ENCODE measurements at regions not wholly inside any gene's neighbourhood (a gene's known extent, or its start where the extent isn't known, plus 50 kb on each side); places are given as distances from the start of the nearest gene placed in this dataset.

DNA sequence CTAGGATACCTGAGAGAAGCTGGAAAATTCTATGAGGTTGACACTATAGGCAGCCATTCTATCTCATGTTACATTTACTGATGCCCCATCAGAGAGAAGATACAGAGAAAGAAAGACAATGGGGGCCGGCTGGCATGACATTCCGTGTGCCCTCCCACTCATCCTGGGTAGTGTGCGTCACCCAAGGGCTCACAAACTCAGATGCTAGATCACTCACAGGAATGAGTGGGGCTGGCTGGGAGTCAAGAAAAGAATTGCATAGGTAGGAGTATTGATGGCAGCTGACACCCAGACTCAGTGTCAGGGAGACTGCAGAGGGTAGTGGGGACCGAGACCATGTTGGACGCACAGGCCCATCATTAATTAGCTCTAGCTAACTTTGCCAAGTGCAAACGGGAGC, 1113.5 kb upstream of the AUTS2 start:
- no peak overlapping the region for H3K27ac ChIP-seq (replicated peaks)
- TF ChIP-seq, protein P1, sequence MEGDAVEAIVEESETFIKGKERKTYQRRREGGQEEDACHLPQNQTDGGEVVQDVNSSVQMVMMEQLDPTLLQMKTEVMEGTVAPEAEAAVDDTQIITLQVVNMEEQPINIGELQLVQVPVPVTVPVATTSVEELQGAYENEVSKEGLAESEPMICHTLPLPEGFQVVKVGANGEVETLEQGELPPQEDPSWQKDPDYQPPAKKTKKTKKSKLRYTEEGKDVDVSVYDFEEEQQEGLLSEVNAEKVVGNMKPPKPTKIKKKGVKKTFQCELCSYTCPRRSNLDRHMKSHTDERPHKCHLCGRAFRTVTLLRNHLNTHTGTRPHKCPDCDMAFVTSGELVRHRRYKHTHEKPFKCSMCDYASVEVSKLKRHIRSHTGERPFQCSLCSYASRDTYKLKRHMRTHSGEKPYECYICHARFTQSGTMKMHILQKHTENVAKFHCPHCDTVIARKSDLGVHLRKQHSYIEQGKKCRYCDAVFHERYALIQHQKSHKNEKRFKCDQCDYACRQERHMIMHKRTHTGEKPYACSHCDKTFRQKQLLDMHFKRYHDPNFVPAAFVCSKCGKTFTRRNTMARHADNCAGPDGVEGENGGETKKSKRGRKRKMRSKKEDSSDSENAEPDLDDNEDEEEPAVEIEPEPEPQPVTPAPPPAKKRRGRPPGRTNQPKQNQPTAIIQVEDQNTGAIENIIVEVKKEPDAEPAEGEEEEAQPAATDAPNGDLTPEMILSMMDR (IDR thresholded peaks at IDR 0.05; ENCODE audit: borderline replicate concordance), result no peak
- intact Hi-C loops (cut with micrococcal nuclease), result no loop called here

DNA sequence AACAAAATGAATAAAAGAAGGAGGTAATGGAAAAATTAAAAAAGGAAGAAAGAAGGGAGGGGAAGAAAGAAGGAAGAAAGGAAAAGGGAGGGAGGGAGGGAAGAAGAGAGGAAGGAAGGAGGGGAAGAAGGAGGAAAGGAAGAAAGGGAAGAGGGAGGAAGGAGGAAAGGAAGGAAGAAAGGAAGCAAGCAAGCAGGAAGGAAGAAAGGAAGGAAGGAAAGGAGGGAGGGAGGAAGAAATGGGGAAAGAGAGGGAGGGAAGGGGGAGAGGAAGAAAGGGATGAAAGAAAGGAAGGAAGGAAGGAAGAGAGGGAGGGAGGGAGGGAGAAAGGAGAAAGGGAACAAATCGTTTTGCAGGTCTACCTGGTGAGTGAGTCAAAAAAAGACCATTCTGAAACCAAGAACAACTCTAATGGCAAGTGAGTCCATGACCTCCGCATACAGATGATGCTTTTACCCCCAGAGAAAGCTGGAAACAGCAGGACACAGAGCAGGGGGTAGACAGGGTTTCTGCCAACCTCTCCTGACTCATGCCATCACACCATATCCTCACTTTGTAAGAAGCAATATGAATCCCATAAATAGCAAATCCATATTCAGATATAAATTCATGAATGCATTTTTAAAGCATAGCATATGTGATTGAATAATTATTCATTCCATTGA, 1112.9 kb upstream of the AUTS2 start:
- intact Hi-C loops (cut with micrococcal nuclease), result no loop called here
- Histone ChIP-seq H3K27ac (replicated peaks) (no peak overlapping the region), H3K36me3 (no peaks in the 10 kb centered on the region), H3K9me3 (replicated peaks) (no peaks in the 10 kb centered on the region), H3K4me3 (no peak overlapping the region), H3K27me3 (ENCODE audit: low read depth) (peaks cover 56% of the 10 kb centered on the region), H3K4me1 (no peaks in the 10 kb centered on the region)
- no peak for DNase-seq
- TF ChIP-seq, protein P1 (IDR thresholded peaks at IDR 0.05; ENCODE audit: borderline replicate concordance), result no peak

More for the DNA sequence above, 1113.5 kb upstream of the AUTS2 start:
- H3K4me3 ChIP-seq, result no peak overlapping the region
- H3K4me1 ChIP-seq, result no peaks in the 10 kb centered on the region
- no peak for DNase-seq
- no peaks in the 10 kb centered on the region for H3K36me3 ChIP-seq
- H3K27me3 ChIP-seq (ENCODE audit: low read depth), result peaks cover 56% of the 10 kb centered on the region
- no peaks in the 10 kb centered on the region for H3K9me3 ChIP-seq (replicated peaks)

DNA sequence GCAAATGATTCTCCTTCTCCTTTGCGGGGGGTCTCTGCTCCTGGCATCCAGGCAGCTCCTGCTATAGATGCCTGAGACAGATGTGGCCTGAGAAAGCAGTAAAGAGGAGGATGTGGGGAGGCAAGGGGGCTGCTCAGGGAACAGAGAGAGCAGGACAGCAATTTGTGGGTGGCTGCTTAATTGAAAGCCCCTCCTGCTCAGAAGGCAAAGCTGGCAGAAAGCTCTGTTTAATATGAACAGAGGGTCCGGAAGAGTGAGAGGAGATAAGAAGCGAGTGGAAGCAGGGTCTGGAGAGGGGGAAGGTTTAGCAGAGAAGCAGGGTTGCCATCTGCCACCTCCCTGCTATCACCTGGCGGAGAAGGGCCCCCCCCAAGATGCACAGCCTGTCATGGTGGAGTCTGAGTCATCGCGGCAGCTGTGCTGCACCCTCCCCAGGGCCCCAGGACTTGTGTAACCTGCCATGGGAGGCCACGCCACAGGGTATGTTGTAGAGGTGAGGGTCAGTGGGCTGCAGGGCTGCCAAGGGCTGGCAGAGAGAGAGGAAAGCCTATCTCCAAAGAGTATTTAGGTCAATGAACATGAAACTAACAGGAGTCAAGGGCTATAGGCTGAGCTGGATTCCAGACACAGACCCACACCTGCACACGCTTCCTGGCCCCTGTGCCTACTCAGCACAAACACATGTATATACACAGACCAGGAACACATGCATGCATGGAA, 1109.8 kb upstream of the AUTS2 start:
- intact Hi-C loops (cut with micrococcal nuclease), result no loop called here
- Histone ChIP-seq H3K36me3 (no peaks in the 10 kb centered on the region), H3K9me3 (replicated peaks) (no peaks in the 10 kb centered on the region), H3K4me1 (no peaks in the 10 kb centered on the region), H3K27me3 (ENCODE audit: low read depth) (peaks cover 40% of the 10 kb centered on the region), H3K27ac (replicated peaks) (no peak overlapping the region), H3K4me3 (no peak overlapping the region)
- TF ChIP-seq, protein P1 (IDR thresholded peaks at IDR 0.05; ENCODE audit: borderline replicate concordance), result no peak
- no peak for DNase-seq

DNA sequence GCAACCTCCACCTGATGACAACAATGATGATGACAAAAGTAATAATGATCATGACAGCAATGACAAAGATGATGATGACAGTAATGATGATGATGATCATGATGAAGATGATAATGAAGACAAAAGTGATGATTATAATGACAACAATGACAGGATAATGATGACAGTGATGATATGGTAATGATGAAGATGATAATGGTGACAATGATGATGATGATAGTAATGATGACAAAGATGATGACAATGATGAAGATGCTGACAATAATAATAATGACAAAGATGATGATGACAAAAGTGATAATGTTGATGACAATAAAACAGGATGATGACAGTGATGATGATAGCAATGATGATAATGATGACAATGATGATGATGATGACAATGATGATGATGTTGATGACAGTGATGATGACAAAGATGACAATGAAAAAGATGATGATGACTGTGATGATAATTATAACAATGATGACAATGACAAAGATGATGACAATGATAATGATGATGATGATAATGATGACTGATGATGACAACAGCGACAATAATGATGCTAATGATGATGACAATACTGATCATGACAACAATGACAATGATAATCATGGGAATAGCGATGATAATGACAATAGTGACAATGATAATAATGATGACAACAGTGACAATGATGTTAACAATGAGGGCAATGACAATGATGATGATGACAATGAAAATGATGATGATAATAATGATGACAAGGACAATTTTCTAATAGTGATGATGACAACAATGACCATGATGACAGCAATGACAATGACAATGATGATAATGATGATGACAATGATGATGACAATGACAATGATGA, 1106.5 kb upstream of the AUTS2 start:
- peaks cover 16% of the 10 kb centered on the region for H3K27me3 ChIP-seq (ENCODE audit: low read depth)
- no peaks in the 10 kb centered on the region for H3K4me1 ChIP-seq
- no peak for DNase-seq
- H3K27ac ChIP-seq (replicated peaks), result no peak overlapping the region
- TF ChIP-seq, protein P1 (IDR thresholded peaks at IDR 0.05; ENCODE audit: borderline replicate concordance), result no peak
- intact Hi-C loops (cut with micrococcal nuclease), result no loop called here
- H3K36me3 ChIP-seq, result no peaks in the 10 kb centered on the region
- no peak overlapping the region for H3K4me3 ChIP-seq
- H3K9me3 ChIP-seq (replicated peaks), result no peaks in the 10 kb centered on the region

DNA sequence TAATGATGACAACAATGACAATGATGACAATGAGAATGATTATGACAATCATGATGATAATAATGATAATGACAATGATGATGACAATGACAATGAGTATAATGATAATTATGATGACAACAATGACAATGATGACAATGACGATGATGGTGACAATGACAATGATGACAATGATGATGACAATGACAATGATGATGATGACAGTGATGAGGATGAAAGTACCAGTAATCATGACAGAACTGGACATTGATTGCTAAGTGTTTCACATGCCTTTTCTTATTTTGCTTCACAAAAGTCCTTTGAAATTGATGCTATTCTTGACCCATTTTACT, 1106.0 kb upstream of the AUTS2 start:
- intact Hi-C loops (cut with micrococcal nuclease), result no loop called here
- no peak overlapping the region for H3K27ac ChIP-seq (replicated peaks)
- H3K36me3 ChIP-seq, result no peaks in the 10 kb centered on the region
- DNase-seq, result no peak
- H3K4me3 ChIP-seq, result no peak overlapping the region
- H3K9me3 ChIP-seq (replicated peaks), result no peaks in the 10 kb centered on the region
- TF ChIP-seq, protein P1 (IDR thresholded peaks at IDR 0.05; ENCODE audit: borderline replicate concordance), result no peak
- H3K27me3 ChIP-seq (ENCODE audit: low read depth), result peaks cover 12% of the 10 kb centered on the region
- H3K4me1 ChIP-seq, result no peaks in the 10 kb centered on the region
